SJSA1 (cell line): ENCODE measurements at regions not wholly inside any gene's neighbourhood (a gene's known extent, or its start where the extent isn't known, plus 50 kb on each side); places are given as distances from the start of the nearest gene placed in this dataset.

ENCODE experiments used
- DNase-seq, 2 experiments: peaks; one replicate each; pipeline ENCODE4 v3.0.0-alpha.2; 2015 to 2020; ENCODE audit warnings: low spot score in 2 of 2, low read depth in 1 of 2
- H3K27ac ChIP-seq: fragments of 250-450 bp; sonication (Bioruptor Pico); 2 replicates; pipeline ENCODE4 v1.5.1; 2020; ENCODE audit warnings: mild to moderate bottlenecking, moderate library complexity
- H3K27me3 ChIP-seq: fragments of 250-450 bp; sonication (Bioruptor Pico); replicated peaks from 2 replicates; pipeline ENCODE4 v1.5.1; 2020; ENCODE audit warnings: mild to moderate bottlenecking, moderate library complexity
- H3K36me3 ChIP-seq: fragments of 250-450 bp; sonication (Bioruptor Pico); 2 replicates; pipeline ENCODE4 v1.5.1; 2020; ENCODE audit warnings: mild to moderate bottlenecking
- H3K4me1 ChIP-seq: fragments of 250-450 bp; sonication (Bioruptor Pico); replicated peaks from 2 replicates; pipeline ENCODE4 v1.6.1; 2021; ENCODE audit warnings: mild to moderate bottlenecking
- H3K4me3 ChIP-seq: fragments of 250-450 bp; sonication (Bioruptor Pico); 2 replicates; pipeline ENCODE4 v1.5.1; 2020; ENCODE audit warnings: mild to moderate bottlenecking
- H3K9me3 ChIP-seq: fragments of 250-450 bp; sonication (Bioruptor Pico); replicated peaks from 2 replicates; pipeline ENCODE4 v1.5.1; 2020; ENCODE audit warnings: mild to moderate bottlenecking

GRCh38 chr16:54505549-54506213 lies 219.1 kb upstream of the IRX3 start:
- DNase-seq = peak in 1 of 2 experiments; percentile 68
- H3K27me3 ChIP-seq = no peaks in the 10 kb centered on the region
- H3K36me3 ChIP-seq = no peaks in the 10 kb centered on the region
- H3K27ac ChIP-seq = peak overlapping the region; percentile 46; the same call in 1 of the 2 replicates
- H3K4me1 ChIP-seq = peaks cover 56% of the 10 kb centered on the region
- H3K9me3 ChIP-seq = no peaks in the 10 kb centered on the region
- no peak overlapping the region for H3K4me3 ChIP-seq

- H3K27ac ChIP-seq = no peak overlapping the region
Measured at GRCh38 chr16:54504372-54504771, 217.8 kb upstream of the IRX3 start.

GRCh38 chr16:54503856-54504219 lies 217.3 kb upstream of the IRX3 start:
- Histone ChIP-seq H3K4me1 (peaks cover 37% of the 10 kb centered on the region), H3K4me3 (no peak overlapping the region), H3K27me3 (no peaks in the 10 kb centered on the region), H3K36me3 (no peaks in the 10 kb centered on the region), H3K9me3 (0 out of 2 replicates have a peak, but pooled peaks cover 2% of the 10 kb centered on the region), H3K27ac (no peak overlapping the region)
- no peak for DNase-seq

More at GRCh38 chr16:54504372-54504771, 217.8 kb upstream of the IRX3 start:
- no peaks in the 10 kb centered on the region for H3K27me3 ChIP-seq
- no peak for DNase-seq
- no peak overlapping the region for H3K4me3 ChIP-seq
- no peaks in the 10 kb centered on the region for H3K9me3 ChIP-seq
- no peaks in the 10 kb centered on the region for H3K36me3 ChIP-seq
- H3K4me1 ChIP-seq = peaks cover 43% of the 10 kb centered on the region

GRCh38 chr16:54503011-54503855 lies 216.6 kb upstream of the IRX3 start:
- Histone ChIP-seq H3K27ac (no peak overlapping the region), H3K9me3 (0 out of 2 replicates have a peak, but pooled peaks cover 2% of the 10 kb centered on the region), H3K36me3 (no peaks in the 10 kb centered on the region), H3K27me3 (no peaks in the 10 kb centered on the region), H3K4me1 (peaks cover 36% of the 10 kb centered on the region), H3K4me3 (no peak overlapping the region)
- no peak for DNase-seq

GRCh38 chr16:54501797-54502196 lies 215.2 kb upstream of the IRX3 start:
- Histone ChIP-seq H3K4me1 (peaks cover 26% of the 10 kb centered on the region), H3K27ac (no peak overlapping the region), H3K27me3 (no peaks in the 10 kb centered on the region), H3K36me3 (no peaks in the 10 kb centered on the region), H3K9me3 (0 out of 2 replicates have a peak, but pooled peaks cover 4% of the 10 kb centered on the region), H3K4me3 (no peak overlapping the region)
- DNase-seq = no peak

- no peak overlapping the region for H3K4me3 ChIP-seq
- no peaks in the 10 kb centered on the region for H3K4me1 ChIP-seq
- H3K27me3 ChIP-seq = no peaks in the 10 kb centered on the region
- no peak overlapping the region for H3K27ac ChIP-seq
- H3K36me3 ChIP-seq = no peaks in the 10 kb centered on the region
- DNase-seq = no peak
- 0 out of 2 replicates have a peak, but pooled peaks cover 2% of the 10 kb centered on the region for H3K9me3 ChIP-seq
Measured at GRCh38 chr16:54493594-54493993, 207.0 kb upstream of the IRX3 start.

GRCh38 chr16:54493061-54493460 lies 206.5 kb upstream of the IRX3 start:
- H3K36me3 ChIP-seq = no peaks in the 10 kb centered on the region
- H3K9me3 ChIP-seq = 0 out of 2 replicates have a peak, but pooled peaks cover 2% of the 10 kb centered on the region
- H3K4me3 ChIP-seq = no peak overlapping the region
- DNase-seq = peak in 1 of 2 experiments; percentile 21
- no peak overlapping the region for H3K27ac ChIP-seq
- H3K27me3 ChIP-seq = no peaks in the 10 kb centered on the region
- H3K4me1 ChIP-seq = no peaks in the 10 kb centered on the region

- DNase-seq = no peak
Measured at GRCh38 chr16:54490112-54490488, 203.5 kb upstream of the IRX3 start.

GRCh38 chr16:54489225-54490111 lies 202.9 kb upstream of the IRX3 start:
- Histone ChIP-seq H3K27me3 (no peaks in the 10 kb centered on the region), H3K27ac (no peak overlapping the region), H3K36me3 (no peaks in the 10 kb centered on the region), H3K9me3 (no peaks in the 10 kb centered on the region), H3K4me1 (no peaks in the 10 kb centered on the region), H3K4me3 (no peak overlapping the region)
- DNase-seq = no peak

More at GRCh38 chr16:54490112-54490488, 203.5 kb upstream of the IRX3 start:
- no peak overlapping the region for H3K27ac ChIP-seq
- H3K27me3 ChIP-seq = no peaks in the 10 kb centered on the region
- no peak overlapping the region for H3K4me3 ChIP-seq
- no peaks in the 10 kb centered on the region for H3K4me1 ChIP-seq
- H3K36me3 ChIP-seq = no peaks in the 10 kb centered on the region
- no peaks in the 10 kb centered on the region for H3K9me3 ChIP-seq

- no peaks in the 10 kb centered on the region for H3K36me3 ChIP-seq
- no peak for DNase-seq
- H3K27me3 ChIP-seq = no peaks in the 10 kb centered on the region
- no peaks in the 10 kb centered on the region for H3K4me1 ChIP-seq
- H3K27ac ChIP-seq = no peak overlapping the region
- no peak overlapping the region for H3K4me3 ChIP-seq
- no peaks in the 10 kb centered on the region for H3K9me3 ChIP-seq
Measured at GRCh38 chr16:54488729-54489128, 202.1 kb upstream of the IRX3 start.

- no peak for DNase-seq
- no peak overlapping the region for H3K4me3 ChIP-seq
- H3K36me3 ChIP-seq = no peaks in the 10 kb centered on the region
- H3K27ac ChIP-seq = no peak overlapping the region
- no peaks in the 10 kb centered on the region for H3K4me1 ChIP-seq
- H3K27me3 ChIP-seq = no peaks in the 10 kb centered on the region
- H3K9me3 ChIP-seq = no peaks in the 10 kb centered on the region
Measured at GRCh38 chr16:54487933-54488332, 201.3 kb upstream of the IRX3 start.

GRCh38 chr16:54484700-54485099 lies 198.1 kb upstream of the IRX3 start:
- H3K27me3 ChIP-seq = no peaks in the 10 kb centered on the region
- no peak overlapping the region for H3K4me3 ChIP-seq
- no peak for DNase-seq
- no peaks in the 10 kb centered on the region for H3K36me3 ChIP-seq
- H3K27ac ChIP-seq = no peak overlapping the region
- no peaks in the 10 kb centered on the region for H3K9me3 ChIP-seq
- no peaks in the 10 kb centered on the region for H3K4me1 ChIP-seq

GRCh38 chr16:54482892-54483574 lies 196.4 kb upstream of the IRX3 start:
- no peaks in the 10 kb centered on the region for H3K4me1 ChIP-seq
- H3K27ac ChIP-seq = no peak overlapping the region
- no peak for DNase-seq
- H3K27me3 ChIP-seq = no peaks in the 10 kb centered on the region
- no peaks in the 10 kb centered on the region for H3K9me3 ChIP-seq
- no peaks in the 10 kb centered on the region for H3K36me3 ChIP-seq
- no peak overlapping the region for H3K4me3 ChIP-seq
